C4-2B (cell line): ENCODE measurements at regions not wholly inside any gene's neighbourhood (a gene's known extent, or its start where the extent isn't known, plus 50 kb on each side); places are given as distances from the start of the nearest gene placed in this dataset.

Experiments
- CTCF ChIP-seq: fragments of 450-650 bp; conservative IDR thresholded peaks from 2 replicates; pipeline ENCODE4 v1.5.1; 2017; ENCODE audit warnings: mild to moderate bottlenecking
- ZFX ChIP-seq: fragments of 450-650 bp; IDR thresholded peaks from 2 replicates; pipeline ENCODE4 v1.6.1; 2017

GRCh38 chr1:45266151-45266801, 59.9 kb upstream of the ZSWIM5 start:
- TF ChIP-seq CTCF (no peak), ZFX (no peak)
